ENCODE measurements at regions not wholly inside any gene's neighbourhood (a gene's known extent, or its start where the extent isn't known, plus 50 kb on each side); places are given as distances from the start of the nearest gene placed in this dataset.

DNA sequence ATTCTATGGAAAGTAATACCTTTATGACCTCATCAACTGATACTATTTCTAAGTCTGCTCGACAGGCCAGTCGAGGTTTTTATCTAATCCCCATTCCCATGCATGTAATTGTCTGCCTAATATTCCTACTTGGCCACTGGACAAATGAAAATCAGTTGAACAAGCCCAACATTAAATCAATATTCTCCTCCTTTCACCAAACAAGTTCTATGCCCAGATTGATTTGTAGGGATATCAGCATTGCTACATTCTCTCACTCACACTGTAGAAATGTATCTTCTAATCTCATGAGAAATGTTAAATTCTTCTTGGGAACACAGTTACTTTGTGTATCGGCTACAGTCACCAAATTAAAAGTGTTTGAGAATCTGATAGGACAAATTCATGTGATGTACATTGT is 208.8 kb upstream of the CTNND2 start:
- no peak overlapping the region for H3K27ac ChIP-seq

DNA sequence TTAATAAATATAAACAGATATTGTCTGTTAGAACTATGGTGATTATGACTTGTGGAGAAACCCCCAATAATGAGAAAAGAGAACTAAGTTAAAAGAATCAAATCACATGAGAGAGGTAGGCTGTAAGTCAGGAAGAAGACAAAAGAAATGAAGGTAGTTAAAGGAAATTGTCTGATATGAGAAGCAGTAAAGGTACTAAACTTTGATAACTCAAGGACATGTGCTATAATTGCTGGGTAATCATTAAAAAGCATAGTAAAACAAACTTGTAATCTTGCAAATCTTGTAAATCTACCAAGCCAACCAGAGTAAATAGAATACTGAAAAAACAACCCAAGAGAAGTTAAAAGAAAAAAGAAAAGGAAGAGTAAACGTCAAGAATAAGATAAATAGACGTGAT is 207.0 kb upstream of the CTNND2 start:
- Histone ChIP-seq H3K27ac (no peak overlapping the region), H3K9me3 (no peaks in the 10 kb centered on the region), H3K4me1 (no peaks in the 10 kb centered on the region), H3K4me3 (no peak overlapping the region), H3K36me3 (no peaks in the 10 kb centered on the region), H3K27me3 (no peaks in the 10 kb centered on the region)
- TF ChIP-seq POLR2A (IDR thresholded peaks at IDR 0.05) (no peak), POLR2AphosphoS5 (IDR thresholded peaks at IDR 0.05) (no peak), EP300 (IDR thresholded peaks at IDR 0.05) (no peak)
- TF ChIP-seq, protein P1, sequence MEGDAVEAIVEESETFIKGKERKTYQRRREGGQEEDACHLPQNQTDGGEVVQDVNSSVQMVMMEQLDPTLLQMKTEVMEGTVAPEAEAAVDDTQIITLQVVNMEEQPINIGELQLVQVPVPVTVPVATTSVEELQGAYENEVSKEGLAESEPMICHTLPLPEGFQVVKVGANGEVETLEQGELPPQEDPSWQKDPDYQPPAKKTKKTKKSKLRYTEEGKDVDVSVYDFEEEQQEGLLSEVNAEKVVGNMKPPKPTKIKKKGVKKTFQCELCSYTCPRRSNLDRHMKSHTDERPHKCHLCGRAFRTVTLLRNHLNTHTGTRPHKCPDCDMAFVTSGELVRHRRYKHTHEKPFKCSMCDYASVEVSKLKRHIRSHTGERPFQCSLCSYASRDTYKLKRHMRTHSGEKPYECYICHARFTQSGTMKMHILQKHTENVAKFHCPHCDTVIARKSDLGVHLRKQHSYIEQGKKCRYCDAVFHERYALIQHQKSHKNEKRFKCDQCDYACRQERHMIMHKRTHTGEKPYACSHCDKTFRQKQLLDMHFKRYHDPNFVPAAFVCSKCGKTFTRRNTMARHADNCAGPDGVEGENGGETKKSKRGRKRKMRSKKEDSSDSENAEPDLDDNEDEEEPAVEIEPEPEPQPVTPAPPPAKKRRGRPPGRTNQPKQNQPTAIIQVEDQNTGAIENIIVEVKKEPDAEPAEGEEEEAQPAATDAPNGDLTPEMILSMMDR (IDR thresholded peaks at IDR 0.05): no peak
- DNase-seq (ENCODE audit: low spot score in 2 of 2): no peak
- WGBS: 60% methylated on average over 2 of the region's 2 CpGs

More for the DNA sequence above, 208.8 kb upstream of the CTNND2 start:
- 82% methylated on average over 3 of the region's 3 CpGs for WGBS
- Histone ChIP-seq H3K27me3 (no peaks in the 10 kb centered on the region), H3K4me1 (no peaks in the 10 kb centered on the region), H3K9me3 (no peaks in the 10 kb centered on the region), H3K36me3 (no peaks in the 10 kb centered on the region), H3K4me3 (no peak overlapping the region)
- TF ChIP-seq, protein P1 (IDR thresholded peaks at IDR 0.05): no peak
- TF ChIP-seq POLR2A (IDR thresholded peaks at IDR 0.05): no peak
- no peak for TF ChIP-seq POLR2AphosphoS5 (IDR thresholded peaks at IDR 0.05)
- TF ChIP-seq EP300 (IDR thresholded peaks at IDR 0.05): no peak
- DNase-seq (ENCODE audit: low spot score in 2 of 2): no peak

DNA sequence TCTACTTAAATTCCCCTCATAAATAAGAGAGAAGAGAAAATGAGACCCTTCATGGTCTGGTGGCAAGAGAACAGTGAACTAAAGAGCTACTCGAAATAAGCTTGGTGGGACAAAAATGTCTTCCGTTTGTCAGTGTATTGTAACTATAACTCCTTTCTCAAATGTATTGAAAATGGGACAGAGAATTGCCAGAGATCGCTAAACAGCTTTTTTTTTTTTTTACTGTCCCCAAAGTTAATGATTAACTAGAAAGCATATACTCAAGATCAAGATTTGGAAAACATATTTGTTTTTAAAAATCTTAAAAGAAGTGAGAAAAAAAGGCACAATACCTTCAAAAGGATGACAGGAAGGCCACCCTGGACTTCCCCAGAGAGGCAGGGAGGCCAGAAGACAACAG is 206.4 kb upstream of the CTNND2 start:
- WGBS: 86% methylated on average over 3 of the region's 3 CpGs
- H3K9me3 ChIP-seq: no peaks in the 10 kb centered on the region
- H3K4me3 ChIP-seq: no peak overlapping the region
- H3K36me3 ChIP-seq: no peaks in the 10 kb centered on the region
- no peaks in the 10 kb centered on the region for H3K4me1 ChIP-seq
- no peaks in the 10 kb centered on the region for H3K27me3 ChIP-seq
- TF ChIP-seq POLR2AphosphoS5 (IDR thresholded peaks at IDR 0.05) (no peak), EP300 (IDR thresholded peaks at IDR 0.05) (no peak), POLR2A (IDR thresholded peaks at IDR 0.05) (no peak)
- TF ChIP-seq, protein P1 (IDR thresholded peaks at IDR 0.05): no peak
- no peak for DNase-seq (ENCODE audit: low spot score in 2 of 2)
- no peak overlapping the region for H3K27ac ChIP-seq

DNA sequence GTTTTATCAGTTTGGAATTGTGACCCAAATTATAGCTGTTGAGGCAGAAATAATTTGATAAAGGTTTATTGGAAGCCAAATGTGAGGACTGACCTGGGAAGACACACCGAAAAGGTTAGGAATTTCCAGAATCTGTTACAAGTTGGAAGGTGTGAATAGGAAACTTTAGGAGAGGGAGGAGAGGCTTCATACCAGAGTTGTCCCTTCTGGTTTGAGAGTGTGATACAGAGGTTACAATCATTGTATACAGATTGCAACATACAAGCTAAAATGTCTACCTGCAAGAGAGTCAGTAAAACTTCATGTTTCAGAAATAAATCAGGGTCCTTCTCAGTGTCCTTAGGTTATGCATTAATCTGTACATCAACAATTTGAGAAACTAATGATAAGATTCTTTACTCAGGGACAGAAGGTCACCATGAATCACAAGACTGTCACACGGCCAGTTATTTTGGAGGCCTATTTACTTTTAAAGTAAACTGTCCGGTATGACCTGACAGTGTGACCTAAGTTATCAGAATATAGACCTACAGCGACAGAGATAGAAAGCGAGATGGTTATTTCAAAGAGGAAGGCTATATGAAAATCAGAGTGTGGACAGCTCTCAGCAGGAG is 204.9 kb upstream of the CTNND2 start:
- Histone ChIP-seq H3K4me3 (no peak overlapping the region), H3K27ac (no peak overlapping the region), H3K9me3 (no peaks in the 10 kb centered on the region), H3K27me3 (no peaks in the 10 kb centered on the region), H3K4me1 (no peaks in the 10 kb centered on the region), H3K36me3 (no peaks in the 10 kb centered on the region)
- 80% methylated on average over 5 of the region's 5 CpGs for WGBS
- DNase-seq (ENCODE audit: low spot score in 2 of 2): no peak
- TF ChIP-seq EP300 (IDR thresholded peaks at IDR 0.05) (no peak), POLR2AphosphoS5 (IDR thresholded peaks at IDR 0.05) (no peak), POLR2A (IDR thresholded peaks at IDR 0.05) (no peak)
- TF ChIP-seq, protein P1 (IDR thresholded peaks at IDR 0.05): no peak

DNA sequence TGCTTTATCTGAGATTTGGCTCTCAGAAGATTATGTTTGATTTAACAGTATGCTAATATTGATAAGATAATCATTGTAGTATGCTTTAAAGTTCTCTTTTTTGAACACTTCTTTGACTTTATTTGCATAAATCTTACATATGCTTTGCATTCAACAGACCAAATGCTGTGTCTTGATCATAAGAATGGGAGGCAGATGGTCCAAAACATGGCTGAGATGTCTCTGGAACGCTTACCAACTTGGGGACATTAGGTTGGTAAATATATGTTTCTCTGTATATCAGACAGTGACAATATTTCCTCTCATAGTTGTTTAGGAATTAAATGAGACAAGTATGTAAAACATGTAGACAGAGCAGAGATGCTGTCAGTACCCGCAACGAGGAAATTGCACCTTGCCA is 197.9 kb upstream of the CTNND2 start:
- H3K36me3 ChIP-seq: no peaks in the 10 kb centered on the region
- H3K27ac ChIP-seq: no peak overlapping the region
- no peaks in the 10 kb centered on the region for H3K4me1 ChIP-seq
- no peak for TF ChIP-seq POLR2AphosphoS5 (IDR thresholded peaks at IDR 0.05)
- no peak for TF ChIP-seq POLR2A (IDR thresholded peaks at IDR 0.05)
- no peak overlapping the region for H3K4me3 ChIP-seq
- H3K27me3 ChIP-seq: no peaks in the 10 kb centered on the region
- 87% methylated on average over 3 of the region's 3 CpGs for WGBS
- no peak for DNase-seq (ENCODE audit: low spot score in 2 of 2)
- no peaks in the 10 kb centered on the region for H3K9me3 ChIP-seq

DNA sequence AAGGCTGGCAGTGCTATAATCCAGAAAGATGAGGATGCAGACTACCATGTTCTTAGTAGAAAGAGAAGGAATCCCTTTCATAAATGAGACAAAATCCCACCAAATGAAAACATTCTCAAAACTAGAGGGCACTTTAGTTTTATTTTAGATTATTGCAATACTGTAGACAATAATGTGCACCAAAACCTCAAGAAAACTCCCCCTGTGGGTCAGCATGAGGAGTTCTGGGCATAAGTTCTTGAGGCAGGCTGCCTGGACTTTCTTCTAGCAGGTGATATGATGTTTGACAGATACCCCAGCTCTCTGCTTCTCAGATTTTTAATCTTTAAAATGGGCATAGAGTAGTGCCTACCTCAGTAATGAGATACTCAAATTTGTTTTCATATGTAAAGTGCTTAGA is 196.3 kb upstream of the CTNND2 start:
- no peak for DNase-seq (ENCODE audit: low spot score in 2 of 2)
- no peak overlapping the region for H3K27ac ChIP-seq
- H3K36me3 ChIP-seq: no peaks in the 10 kb centered on the region
- no peaks in the 10 kb centered on the region for H3K4me1 ChIP-seq
- no peaks in the 10 kb centered on the region for H3K27me3 ChIP-seq
- no peaks in the 10 kb centered on the region for H3K9me3 ChIP-seq
- no peak overlapping the region for H3K4me3 ChIP-seq
- TF ChIP-seq POLR2A (IDR thresholded peaks at IDR 0.05) (no peak), POLR2AphosphoS5 (IDR thresholded peaks at IDR 0.05) (no peak), EP300 (IDR thresholded peaks at IDR 0.05) (no peak)
- TF ChIP-seq, protein P1 (IDR thresholded peaks at IDR 0.05): no peak
